Adrenal gland (tissue), 5 donors: ENCODE measurements at regions not wholly inside any gene's neighbourhood (a gene's known extent, or its start where the extent isn't known, plus 50 kb on each side); places are given as distances from the start of the nearest gene placed in this dataset.

Source experiments
- POLR2A ChIP-seq, 2 donors: fragments of 450-650 bp; IDR thresholded peaks; one replicate each; pipeline ENCODE4 v1.6.1; 2017; ENCODE audit warnings: antibody characterized with exemption in 2 of 2, mild to moderate bottlenecking in 2 of 2, moderate library complexity in 1 of 2
- TF ChIP-seq, protein P1 (sequence below), 6 experiments: fragments of 450-650 bp in 4 of 6; fragments of 200-600 bp in 2 of 6; sonication (generic) in 1 of 6; IDR thresholded peaks; 1 replicate in 5 of 6; 2 replicates in 1 of 6; pipeline versions ENCODE4 v1.5.1 to v1.8.0; 2016 to 2021; ENCODE audit warnings: antibody characterized with exemption in 6 of 6, mild to moderate bottlenecking in 2 of 6, moderate library complexity in 1 of 6
- donor health status: DM: no; HTN: no; CAD: no.

DNA sequence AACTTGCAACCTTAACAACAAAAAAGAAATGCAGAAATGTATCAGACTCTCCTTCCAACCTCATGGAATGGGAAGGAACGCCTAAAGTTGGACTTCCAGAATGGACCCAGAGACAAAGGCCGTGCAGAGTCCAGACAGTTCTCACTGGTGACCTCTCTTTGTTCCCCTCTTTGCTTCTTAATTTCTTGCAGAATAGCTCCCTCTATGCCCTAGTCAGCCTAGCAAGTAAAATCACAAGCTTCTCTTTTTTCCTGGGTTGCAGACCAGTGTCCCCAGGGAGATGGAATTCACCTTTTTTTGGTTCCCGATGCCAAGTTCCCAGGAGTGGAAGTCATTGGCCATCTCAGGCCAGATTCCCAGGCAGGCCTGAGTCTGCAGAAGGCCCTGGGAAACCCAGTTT, 278.0 kb downstream of the CCSER2 start:
- TF ChIP-seq, protein P1, sequence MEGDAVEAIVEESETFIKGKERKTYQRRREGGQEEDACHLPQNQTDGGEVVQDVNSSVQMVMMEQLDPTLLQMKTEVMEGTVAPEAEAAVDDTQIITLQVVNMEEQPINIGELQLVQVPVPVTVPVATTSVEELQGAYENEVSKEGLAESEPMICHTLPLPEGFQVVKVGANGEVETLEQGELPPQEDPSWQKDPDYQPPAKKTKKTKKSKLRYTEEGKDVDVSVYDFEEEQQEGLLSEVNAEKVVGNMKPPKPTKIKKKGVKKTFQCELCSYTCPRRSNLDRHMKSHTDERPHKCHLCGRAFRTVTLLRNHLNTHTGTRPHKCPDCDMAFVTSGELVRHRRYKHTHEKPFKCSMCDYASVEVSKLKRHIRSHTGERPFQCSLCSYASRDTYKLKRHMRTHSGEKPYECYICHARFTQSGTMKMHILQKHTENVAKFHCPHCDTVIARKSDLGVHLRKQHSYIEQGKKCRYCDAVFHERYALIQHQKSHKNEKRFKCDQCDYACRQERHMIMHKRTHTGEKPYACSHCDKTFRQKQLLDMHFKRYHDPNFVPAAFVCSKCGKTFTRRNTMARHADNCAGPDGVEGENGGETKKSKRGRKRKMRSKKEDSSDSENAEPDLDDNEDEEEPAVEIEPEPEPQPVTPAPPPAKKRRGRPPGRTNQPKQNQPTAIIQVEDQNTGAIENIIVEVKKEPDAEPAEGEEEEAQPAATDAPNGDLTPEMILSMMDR (IDR thresholded peaks at IDR 0.05) = no peak
- TF ChIP-seq POLR2A (IDR thresholded peaks at IDR 0.05) = no peak
